ENCODE measurements at regions not wholly inside any gene's neighbourhood (a gene's known extent, or its start where the extent isn't known, plus 50 kb on each side); places are given as distances from the start of the nearest gene placed in this dataset.

- H3K27me3 Mint-ChIP-seq (ENCODE audit: insufficient read depth, low read depth): peaks cover 12% of the 10 kb centered on the region
- no peak overlapping the region for H3K27ac ChIP-seq
- H3K79me2 ChIP-seq (ENCODE audit: low read depth): no peaks in the 10 kb centered on the region
- H3K4me1 Mint-ChIP-seq: no peaks in the 10 kb centered on the region
- H2AFZ ChIP-seq (replicated peaks): no peak overlapping the region
- H3K4me3 Mint-ChIP-seq: no peak overlapping the region
- no peak for DNase-seq (ENCODE audit: low spot score)
- H3K4me2 ChIP-seq: no peak overlapping the region
- no peak overlapping the region for H3K27ac Mint-ChIP-seq
- no peak for TF ChIP-seq EZH2 (IDR thresholded peaks at IDR 0.05)
- no peak for TF ChIP-seq EZH2phosphoT487 (IDR thresholded peaks at IDR 0.05)
- no peak overlapping the region for H3K4me3 ChIP-seq
- no peaks in the 10 kb centered on the region for H3K27me3 ChIP-seq
- no peak overlapping the region for H3K9ac ChIP-seq
- peaks cover 8% of the 10 kb centered on the region for H3K9me3 Mint-ChIP-seq
- no peaks in the 10 kb centered on the region for H3F3A ChIP-seq (ENCODE audit: low read depth)
- H3K36me3 Mint-ChIP-seq: no peaks in the 10 kb centered on the region
- no peaks in the 10 kb centered on the region for H3K4me1 ChIP-seq
- no peaks in the 10 kb centered on the region for H3K36me3 ChIP-seq
- no peaks in the 10 kb centered on the region for H3K9me3 ChIP-seq (ENCODE audit: low read depth)
- H4K20me1 ChIP-seq (ENCODE audit: low read depth): no peaks in the 10 kb centered on the region
Observed at GRCh38 chr18:8519102-8519501, 90.1 kb upstream of the RAB12 start.

- H3K4me2 ChIP-seq: no peak overlapping the region
- no peak for TF ChIP-seq EZH2phosphoT487 (IDR thresholded peaks at IDR 0.05)
- no peak for TF ChIP-seq EZH2 (IDR thresholded peaks at IDR 0.05)
- TF ChIP-seq CTCF (IDR thresholded peaks at IDR 0.05): no peak
- H3K9me3 ChIP-seq (ENCODE audit: low read depth): no peaks in the 10 kb centered on the region
- H3K9ac ChIP-seq: no peak overlapping the region
- Mint-ChIP-seq H3K36me3 (no peaks in the 10 kb centered on the region), H3K27me3 (ENCODE audit: insufficient read depth, low read depth) (peaks cover 7% of the 10 kb centered on the region), H3K4me1 (no peaks in the 10 kb centered on the region), H3K9me3 (peaks cover 8% of the 10 kb centered on the region), H3K27ac (no peak overlapping the region), H3K4me3 (no peak overlapping the region)
- no peaks in the 10 kb centered on the region for H3K36me3 ChIP-seq
- H2AFZ ChIP-seq (replicated peaks): no peak overlapping the region
- no peaks in the 10 kb centered on the region for H3K27me3 ChIP-seq
- H3K79me2 ChIP-seq (ENCODE audit: low read depth): no peaks in the 10 kb centered on the region
- H3K4me3 ChIP-seq: no peak overlapping the region
- no peaks in the 10 kb centered on the region for H3F3A ChIP-seq (ENCODE audit: low read depth)
- no peak overlapping the region for H3K27ac ChIP-seq
- no peak for DNase-seq (ENCODE audit: low spot score)
- H3K4me1 ChIP-seq: no peaks in the 10 kb centered on the region
- no peaks in the 10 kb centered on the region for H4K20me1 ChIP-seq (ENCODE audit: low read depth)
Observed at GRCh38 chr18:8520266-8520665, 89.0 kb upstream of the RAB12 start.

- Mint-ChIP-seq H3K27me3 (ENCODE audit: insufficient read depth, low read depth) (peaks cover 5% of the 10 kb centered on the region), H3K36me3 (no peaks in the 10 kb centered on the region), H3K4me3 (no peak overlapping the region), H3K27ac (no peak overlapping the region), H3K9me3 (peaks cover 8% of the 10 kb centered on the region), H3K4me1 (peaks cover 2% of the 10 kb centered on the region)
- Histone ChIP-seq H3K9me3 (ENCODE audit: low read depth) (no peaks in the 10 kb centered on the region), H3K36me3 (no peaks in the 10 kb centered on the region), H3K9ac (no peak overlapping the region), H3K4me2 (no peak overlapping the region), H3F3A (ENCODE audit: low read depth) (no peaks in the 10 kb centered on the region), H2AFZ (replicated peaks) (no peak overlapping the region), H3K27ac (no peak overlapping the region), H3K4me1 (no peaks in the 10 kb centered on the region), H4K20me1 (ENCODE audit: low read depth) (no peaks in the 10 kb centered on the region), H3K79me2 (ENCODE audit: low read depth) (no peaks in the 10 kb centered on the region), H3K27me3 (no peaks in the 10 kb centered on the region), H3K4me3 (no peak overlapping the region)
- no peak for DNase-seq (ENCODE audit: low spot score)
- TF ChIP-seq EZH2 (IDR thresholded peaks at IDR 0.05): no peak
- no peak for TF ChIP-seq CTCF (IDR thresholded peaks at IDR 0.05)
- TF ChIP-seq EZH2phosphoT487 (IDR thresholded peaks at IDR 0.05): no peak
Observed at GRCh38 chr18:8522756-8523155, 86.5 kb upstream of the RAB12 start.

GRCh38 chr18:8525692-8526091 lies 83.5 kb upstream of the RAB12 start:
- H3K4me1 Mint-ChIP-seq: peaks cover 2% of the 10 kb centered on the region
- Histone ChIP-seq H3F3A (ENCODE audit: low read depth) (no peaks in the 10 kb centered on the region), H3K4me3 (no peak overlapping the region), H3K27me3 (no peaks in the 10 kb centered on the region), H3K4me2 (no peak overlapping the region), H3K9ac (no peak overlapping the region), H3K4me1 (no peaks in the 10 kb centered on the region), H3K36me3 (no peaks in the 10 kb centered on the region), H3K79me2 (ENCODE audit: low read depth) (no peaks in the 10 kb centered on the region), H4K20me1 (ENCODE audit: low read depth) (no peaks in the 10 kb centered on the region), H3K27ac (no peak overlapping the region), H3K9me3 (ENCODE audit: low read depth) (no peaks in the 10 kb centered on the region), H2AFZ (replicated peaks) (peak overlapping the region; percentile 50)
- no peak for TF ChIP-seq EZH2phosphoT487 (IDR thresholded peaks at IDR 0.05)
- no peak for TF ChIP-seq EZH2 (IDR thresholded peaks at IDR 0.05)
- TF ChIP-seq CTCF (IDR thresholded peaks at IDR 0.05): peak; percentile 43
- H3K36me3 Mint-ChIP-seq: no peaks in the 10 kb centered on the region
- no peak overlapping the region for H3K27ac Mint-ChIP-seq
- H3K9me3 Mint-ChIP-seq: peaks cover 18% of the 10 kb centered on the region
- H3K4me3 Mint-ChIP-seq: no peak overlapping the region
- H3K27me3 Mint-ChIP-seq (ENCODE audit: insufficient read depth, low read depth): peaks cover 9% of the 10 kb centered on the region
- peak; percentile 50 for DNase-seq (ENCODE audit: low spot score)

All from neural progenitor cell (in vitro differentiated cells).